Activated CD8-positive, alpha-beta memory T cell treated with anti-CD3 and anti-CD28 coated beads, Interleukin-2, amount 50 U/mL, for 24 hours (primary cell): ENCODE measurements at regions not wholly inside any gene's neighbourhood (a gene's known extent, or its start where the extent isn't known, plus 50 kb on each side); places are given as distances from the start of the nearest gene placed in this dataset.

ENCODE experiments used
- DNase-seq: peaks from one replicate; pipeline ENCODE4 v3.0.0-alpha.2; 2020; ENCODE audit errors: extremely low read depth

- no peak for DNase-seq
Measured at GRCh38 chr2:128554151-128554769, 235.6 kb upstream of the HS6ST1 start.

DNA sequence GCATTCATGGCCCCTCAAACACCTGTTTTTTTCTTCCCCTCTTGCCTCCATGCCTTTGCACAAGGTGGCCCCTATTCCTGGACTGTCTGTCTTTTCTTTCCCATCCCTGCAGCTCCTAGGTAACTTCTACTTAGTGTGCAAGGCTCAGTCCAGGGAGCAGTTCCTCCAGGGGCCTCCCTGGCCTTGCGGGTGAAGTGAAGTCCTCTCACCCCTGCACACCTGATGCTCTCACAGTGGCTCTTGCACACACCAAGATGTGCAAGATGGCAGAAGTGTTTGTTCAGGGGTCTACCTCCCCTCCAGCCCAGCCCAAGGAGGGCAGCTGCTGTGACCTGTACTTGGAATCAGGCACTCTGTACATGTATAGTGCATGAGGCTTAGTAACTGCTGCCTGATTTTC lies 236.8 kb upstream of the HS6ST1 start:
- no peak for DNase-seq

- DNase-seq: no peak
Measured at GRCh38 chr2:128556089-128556488, 237.4 kb upstream of the HS6ST1 start.

DNA sequence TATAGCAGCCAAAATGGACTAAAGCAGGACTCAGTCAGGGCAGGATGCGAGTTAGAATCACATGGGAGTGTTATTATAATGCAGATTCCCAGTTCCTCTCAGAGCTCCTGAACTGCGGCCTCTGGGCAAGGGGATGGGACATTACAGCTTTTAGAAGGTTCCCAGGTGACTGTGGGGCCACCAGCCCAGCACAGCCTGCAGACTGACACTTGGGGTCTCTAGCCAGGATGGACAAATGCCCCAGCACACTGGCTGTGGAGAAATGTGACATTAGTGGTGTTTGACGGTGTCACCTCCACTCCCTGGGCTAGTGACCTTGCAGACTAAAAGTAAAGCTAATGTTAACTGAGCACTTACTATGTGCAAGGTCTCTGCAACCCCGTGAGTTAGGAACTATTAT lies 238.0 kb upstream of the HS6ST1 start:
- no peak for DNase-seq

DNA sequence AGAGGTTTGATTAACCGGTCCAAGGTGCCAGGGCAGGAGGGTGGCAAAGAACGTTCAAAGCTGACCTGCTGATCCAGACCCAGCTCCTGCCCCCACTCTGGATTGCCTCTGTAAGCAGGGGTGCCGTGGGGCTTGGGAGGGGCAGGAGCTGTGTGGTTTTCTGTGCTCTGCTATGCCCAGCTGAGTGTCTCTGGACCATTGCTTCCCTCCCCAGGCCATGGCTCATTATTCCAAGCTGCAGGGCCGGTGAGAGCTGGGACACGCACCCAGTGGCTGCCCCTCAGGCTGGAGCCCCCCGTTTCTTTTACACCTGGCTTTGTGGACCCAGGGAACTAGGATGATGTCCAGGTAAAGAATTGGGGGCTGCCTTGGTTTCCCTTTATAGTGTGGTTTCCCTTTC lies 238.4 kb upstream of the HS6ST1 start:
- no peak for DNase-seq

DNA sequence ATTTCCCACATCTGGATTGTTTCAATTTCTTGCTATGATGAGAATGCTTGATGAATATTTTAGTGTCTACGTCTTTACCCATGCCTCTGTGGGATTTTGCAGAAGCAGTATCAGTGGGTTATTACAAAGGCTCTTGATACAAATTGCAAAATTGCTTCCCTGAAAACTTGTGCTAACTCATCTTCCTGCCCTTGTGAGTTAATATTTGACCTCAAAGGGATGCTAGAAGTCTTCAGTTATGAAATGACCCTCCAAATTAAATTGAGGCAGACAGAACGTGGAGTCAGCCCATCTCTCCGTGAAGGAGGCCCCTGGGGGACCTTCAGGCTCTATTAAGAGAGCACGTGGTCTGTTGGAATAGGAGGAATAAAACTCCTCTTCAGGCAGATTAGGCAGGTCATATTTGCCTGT lies 239.2 kb upstream of the HS6ST1 start:
- DNase-seq: no peak

DNA sequence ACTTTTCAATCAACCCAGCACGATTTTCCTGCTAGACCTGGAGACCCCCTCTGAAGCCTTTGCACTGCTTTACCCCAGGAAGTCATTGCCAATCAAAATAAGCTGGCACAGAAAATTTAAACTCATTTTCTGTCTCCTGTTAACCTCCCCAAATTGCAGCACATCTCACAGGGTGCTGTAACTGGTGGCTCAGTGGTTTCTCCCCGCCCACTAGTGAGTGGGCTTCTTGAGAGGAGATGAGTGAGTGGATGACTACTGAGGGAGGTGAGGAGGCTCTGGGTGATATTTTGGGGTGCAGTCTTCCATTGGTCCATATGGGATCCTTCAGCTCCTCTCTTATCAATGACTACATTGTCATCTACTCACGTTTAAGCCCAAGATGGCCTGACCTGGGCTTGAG lies 239.8 kb upstream of the HS6ST1 start:
- DNase-seq: no peak

- DNase-seq: no peak
Measured at GRCh38 chr2:128558895-128559532, 240.3 kb upstream of the HS6ST1 start.

DNA sequence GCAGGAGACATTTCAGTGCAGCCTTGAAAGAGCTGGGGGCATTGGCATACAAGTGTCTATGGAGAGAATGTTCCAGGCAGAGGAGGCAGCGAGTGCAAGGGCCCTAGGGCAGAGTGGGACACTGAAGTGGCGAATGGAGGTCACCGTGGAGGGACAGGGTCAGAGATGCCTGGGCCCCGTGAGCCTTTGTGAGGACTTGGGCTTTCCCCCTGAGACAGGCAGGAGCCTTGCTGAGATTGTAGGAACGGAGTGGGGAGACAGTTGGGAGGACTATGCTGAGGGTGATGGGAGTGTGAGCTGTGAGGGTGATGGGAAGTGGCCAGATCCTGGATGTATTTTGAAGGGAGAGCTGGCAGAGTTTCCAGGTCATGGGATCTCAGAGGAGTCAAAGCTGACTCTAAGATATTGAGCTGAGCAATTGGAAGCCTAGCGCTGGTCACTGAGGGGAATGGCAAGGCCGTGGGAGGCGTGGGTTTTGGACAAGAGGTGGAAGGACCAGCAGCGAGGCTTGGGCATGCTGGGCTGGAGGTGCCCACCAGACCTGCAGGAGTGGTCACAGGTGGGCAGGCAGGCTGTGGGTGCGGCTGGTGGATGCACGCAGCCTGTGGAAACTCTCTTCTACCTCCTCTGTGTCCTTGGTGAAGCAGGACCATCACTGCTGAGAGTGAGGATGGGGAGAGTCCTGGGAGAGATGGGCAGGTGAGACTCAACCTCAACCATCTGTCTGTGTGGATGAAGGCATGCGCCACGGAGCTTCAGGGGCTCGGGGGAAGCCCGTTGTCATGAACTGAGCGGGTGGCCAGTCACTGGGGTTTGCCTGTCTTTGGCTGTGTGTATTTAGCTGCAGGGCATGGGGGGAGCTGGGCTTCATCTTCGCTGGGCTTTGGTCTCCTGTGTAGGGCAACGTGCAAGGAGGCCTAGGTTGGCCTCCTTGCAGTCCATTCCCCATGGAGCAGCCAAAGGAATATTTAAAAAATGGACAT lies 241.2 kb upstream of the HS6ST1 start:
- no peak for DNase-seq

DNA sequence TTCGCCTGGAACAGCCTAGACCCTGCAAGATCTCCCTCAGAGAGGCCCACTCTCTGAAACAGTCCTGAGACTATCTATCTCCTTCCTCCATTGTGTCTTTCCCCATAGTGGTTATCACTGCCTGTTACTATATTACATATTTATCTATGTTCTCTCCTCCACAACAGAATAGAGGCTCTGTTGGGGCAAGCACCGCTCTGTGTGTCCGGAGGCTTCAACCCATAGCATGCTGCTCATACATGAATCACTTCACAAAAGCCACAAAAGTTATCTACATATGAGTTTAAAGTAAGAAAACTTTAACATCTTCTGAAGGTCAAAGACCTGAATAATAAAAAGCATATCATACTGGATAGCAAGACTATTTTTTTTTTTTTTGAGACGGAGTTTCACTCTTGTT lies 242.1 kb upstream of the HS6ST1 start:
- DNase-seq: no peak

- no peak for DNase-seq
Measured at GRCh38 chr2:128562471-128563347, 244.0 kb upstream of the HS6ST1 start.

GRCh38 chr2:128563348-128563687 lies 244.7 kb upstream of the HS6ST1 start:
- no peak for DNase-seq

DNA sequence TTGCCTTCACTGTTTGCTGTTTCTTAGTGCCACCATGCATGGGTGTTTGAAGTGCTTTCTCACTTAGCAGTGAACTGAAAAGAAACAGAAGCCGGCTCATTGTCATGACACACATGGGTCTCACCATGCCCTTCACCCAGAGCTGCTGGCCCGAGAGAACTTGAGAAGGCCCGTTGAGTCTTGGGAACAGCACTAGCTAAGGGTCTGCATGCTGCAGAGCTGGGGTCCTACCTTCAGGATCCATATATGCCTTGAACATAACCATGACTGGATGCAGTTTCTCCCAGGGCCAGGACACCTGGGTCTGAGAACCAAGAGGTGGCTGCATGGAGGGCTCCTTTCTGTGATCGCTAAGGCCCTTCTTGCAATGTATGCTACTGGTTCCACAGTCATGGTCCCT lies 245.5 kb upstream of the HS6ST1 start:
- DNase-seq: no peak

DNA sequence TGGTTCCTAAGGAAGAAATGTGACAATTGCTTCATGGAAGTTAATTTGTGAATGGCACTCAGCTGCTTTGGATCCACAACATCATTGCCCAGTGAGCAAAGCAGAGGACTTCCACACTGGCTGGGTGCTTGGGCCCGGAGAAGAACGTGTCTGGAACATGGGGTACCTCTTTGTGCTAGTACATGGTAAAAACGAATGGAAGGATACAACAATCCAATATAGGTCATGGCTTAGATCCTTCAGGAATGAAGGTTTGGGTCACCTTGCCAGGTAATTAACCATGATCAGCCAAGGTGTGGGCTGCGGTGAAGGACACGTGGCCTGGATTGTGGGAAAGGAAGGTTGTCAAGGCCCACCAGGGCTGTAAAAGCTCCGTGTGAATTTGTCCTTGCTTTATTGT lies 245.9 kb upstream of the HS6ST1 start:
- DNase-seq: no peak

DNA sequence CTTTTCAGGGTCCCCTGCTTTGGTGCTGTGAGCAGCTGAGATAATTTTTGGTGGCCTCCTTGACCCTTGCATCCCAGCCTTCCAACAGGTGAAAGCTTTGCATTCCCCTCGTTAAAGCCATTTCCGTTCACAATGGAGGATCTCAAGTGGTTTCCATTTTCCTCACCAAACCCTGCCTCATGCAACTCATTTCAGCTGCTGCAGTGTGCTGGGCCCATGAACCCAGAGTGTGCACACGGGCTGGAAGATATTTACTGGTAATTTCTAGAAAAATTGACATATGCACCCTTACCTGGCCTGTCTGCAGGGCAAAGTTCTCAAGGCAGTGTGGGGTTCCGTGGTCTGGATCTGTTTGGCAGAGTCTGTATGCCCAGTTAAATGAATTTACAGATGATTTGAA lies 246.8 kb upstream of the HS6ST1 start:
- no peak for DNase-seq

- DNase-seq: no peak
Measured at GRCh38 chr2:128566671-128567070, 248.0 kb upstream of the HS6ST1 start.

- no peak for DNase-seq
Measured at GRCh38 chr2:128568106-128568505, 249.4 kb upstream of the HS6ST1 start.

- DNase-seq: no peak
Measured at GRCh38 chr2:128573116-128573515, 254.4 kb upstream of the HS6ST1 start.

DNA sequence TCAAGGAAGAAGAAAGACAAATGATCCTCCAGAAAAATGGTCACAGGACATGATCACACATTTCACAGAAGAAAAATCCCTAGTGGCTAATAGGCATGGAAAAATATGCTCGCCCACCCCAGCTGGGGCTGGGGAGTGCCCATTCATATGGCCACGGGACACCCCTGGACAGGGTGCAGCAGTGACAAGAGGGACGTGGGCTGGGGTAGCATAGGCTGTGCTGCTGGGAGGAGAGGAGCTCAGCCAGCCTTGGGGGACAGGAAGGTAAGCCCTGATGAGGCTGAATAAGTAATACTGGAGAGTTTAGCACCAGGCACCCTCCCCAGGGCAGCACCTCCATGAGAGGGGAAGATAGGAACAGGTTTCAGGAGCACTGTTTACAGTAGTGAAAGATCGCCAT lies 254.9 kb upstream of the HS6ST1 start:
- DNase-seq: no peak

- no peak for DNase-seq
Measured at GRCh38 chr2:128577141-128577930, 258.7 kb upstream of the HS6ST1 start.
